Breast epithelium (tissue), 4 donors: ENCODE measurements at regions not wholly inside any gene's neighbourhood (a gene's known extent, or its start where the extent isn't known, plus 50 kb on each side); places are given as distances from the start of the nearest gene placed in this dataset.

ENCODE experiments used
- DNase-seq, 2 donors: peaks; one replicate each; pipeline ENCODE4 v3.0.0-alpha.2; 2019; ENCODE audit warnings: low spot score in 2 of 2
- H3K27ac ChIP-seq, 2 donors: fragments of 200-600 bp; sonication (generic) in 1 of 2; one replicate each; pipeline ENCODE4 v1.5.1; 2016 to 2019; ENCODE audit warnings: mild to moderate bottlenecking in 1 of 2
- H3K27me3 ChIP-seq, 2 donors: fragments of 200-600 bp; sonication (generic) in 1 of 2; one replicate each; pipeline versions ENCODE4 v1.5.1 to v1.6.0; 2017 to 2019; ENCODE audit warnings: control low read depth in 1 of 2, mild to moderate bottlenecking in 1 of 2
- H3K36me3 ChIP-seq: fragments of 200-600 bp; one replicate; pipeline ENCODE4 v1.5.1; 2019
- H3K4me1 ChIP-seq, 2 donors: fragments of 200-600 bp; sonication (generic); one replicate each; pipeline ENCODE4 v1.5.1; 2016 to 2019; ENCODE audit warnings: control low read depth in 1 of 2
- H3K4me3 ChIP-seq, 3 donors: fragments of 200-600 bp; sonication (generic); 1 replicate in 2 of 3; 2 replicates in 1 of 3; pipeline ENCODE4 v1.5.1; 2016 to 2019; ENCODE audit warnings: mild to moderate bottlenecking in 3 of 3, moderate library complexity in 2 of 3
- H3K9me3 ChIP-seq, 2 donors: fragments of 200-600 bp; sonication (generic) in 1 of 2; one replicate each; pipeline ENCODE4 v1.5.1; 2016 to 2019; ENCODE audit warnings: control low read depth in 1 of 2
- POLR2A ChIP-seq: fragments of 450-650 bp; IDR thresholded peaks from one replicate; pipeline ENCODE4 v1.6.1; 2016; ENCODE audit warnings: antibody characterized with exemption, mild to moderate bottlenecking, moderate library complexity
- POLR2AphosphoS5 ChIP-seq, 3 donors: sonication (generic); formaldehyde crosslinking; IDR thresholded peaks; one replicate each; pipeline ENCODE4 v1.6.1; 2017; ENCODE audit warnings: antibody characterized with exemption in 3 of 3
- intact Hi-C: fragments of 100-400 bp; cut with DNase I; formaldehyde crosslinking; loops from one replicate; pipeline ENCODE4 v1.15.1; 2023; ENCODE audit warnings: low total_unique reads
- TF ChIP-seq, protein P1 (sequence below), 3 donors: fragments of 450-650 bp; IDR thresholded peaks; one replicate each; pipeline ENCODE4 v1.5.1; 2016 to 2017; ENCODE audit warnings: antibody characterized with exemption in 3 of 3, mild to moderate bottlenecking in 3 of 3, moderate library complexity in 3 of 3

DNA sequence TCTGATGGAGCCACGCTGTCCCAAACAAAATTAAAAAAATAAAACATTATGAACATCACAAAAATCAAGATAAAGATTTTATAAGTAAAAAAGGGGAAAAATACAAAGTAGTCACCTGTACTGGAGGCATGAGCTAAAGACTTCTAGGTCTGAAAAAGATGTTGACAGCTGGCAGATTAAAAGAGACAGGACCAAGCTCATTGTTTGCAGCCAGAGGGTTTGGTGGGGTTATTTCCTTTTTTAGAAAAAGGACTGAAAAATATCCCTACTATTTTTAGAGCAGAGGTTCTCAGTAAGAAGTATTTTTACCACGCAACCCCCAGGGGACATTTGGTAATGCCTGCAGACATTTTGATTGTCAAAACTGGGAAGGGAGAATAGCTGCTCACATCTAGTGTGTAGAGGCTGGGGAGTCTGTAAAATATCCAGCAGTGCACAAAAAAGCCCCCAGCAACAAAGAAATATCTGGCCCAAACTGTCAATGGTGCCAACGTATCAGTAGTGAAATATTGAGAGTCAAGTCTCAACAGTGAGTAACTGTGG lies 353.4 kb downstream of the TLE1 start:
- DNase-seq = no peak
- no peak overlapping the region for H3K27ac ChIP-seq
- intact Hi-C loops = no loop called here
- TF ChIP-seq, protein P1, sequence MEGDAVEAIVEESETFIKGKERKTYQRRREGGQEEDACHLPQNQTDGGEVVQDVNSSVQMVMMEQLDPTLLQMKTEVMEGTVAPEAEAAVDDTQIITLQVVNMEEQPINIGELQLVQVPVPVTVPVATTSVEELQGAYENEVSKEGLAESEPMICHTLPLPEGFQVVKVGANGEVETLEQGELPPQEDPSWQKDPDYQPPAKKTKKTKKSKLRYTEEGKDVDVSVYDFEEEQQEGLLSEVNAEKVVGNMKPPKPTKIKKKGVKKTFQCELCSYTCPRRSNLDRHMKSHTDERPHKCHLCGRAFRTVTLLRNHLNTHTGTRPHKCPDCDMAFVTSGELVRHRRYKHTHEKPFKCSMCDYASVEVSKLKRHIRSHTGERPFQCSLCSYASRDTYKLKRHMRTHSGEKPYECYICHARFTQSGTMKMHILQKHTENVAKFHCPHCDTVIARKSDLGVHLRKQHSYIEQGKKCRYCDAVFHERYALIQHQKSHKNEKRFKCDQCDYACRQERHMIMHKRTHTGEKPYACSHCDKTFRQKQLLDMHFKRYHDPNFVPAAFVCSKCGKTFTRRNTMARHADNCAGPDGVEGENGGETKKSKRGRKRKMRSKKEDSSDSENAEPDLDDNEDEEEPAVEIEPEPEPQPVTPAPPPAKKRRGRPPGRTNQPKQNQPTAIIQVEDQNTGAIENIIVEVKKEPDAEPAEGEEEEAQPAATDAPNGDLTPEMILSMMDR (IDR thresholded peaks at IDR 0.05) = no peak
- TF ChIP-seq POLR2A (no peak), POLR2AphosphoS5 (IDR thresholded peaks at IDR 0.05) (no peak)
- H3K4me3 ChIP-seq = no peak overlapping the region
- no peaks in the 10 kb centered on the region for H3K4me1 ChIP-seq
- no peaks in the 10 kb centered on the region for H3K36me3 ChIP-seq
- no peaks in the 10 kb centered on the region for H3K27me3 ChIP-seq
- no peaks in the 10 kb centered on the region for H3K9me3 ChIP-seq

DNA sequence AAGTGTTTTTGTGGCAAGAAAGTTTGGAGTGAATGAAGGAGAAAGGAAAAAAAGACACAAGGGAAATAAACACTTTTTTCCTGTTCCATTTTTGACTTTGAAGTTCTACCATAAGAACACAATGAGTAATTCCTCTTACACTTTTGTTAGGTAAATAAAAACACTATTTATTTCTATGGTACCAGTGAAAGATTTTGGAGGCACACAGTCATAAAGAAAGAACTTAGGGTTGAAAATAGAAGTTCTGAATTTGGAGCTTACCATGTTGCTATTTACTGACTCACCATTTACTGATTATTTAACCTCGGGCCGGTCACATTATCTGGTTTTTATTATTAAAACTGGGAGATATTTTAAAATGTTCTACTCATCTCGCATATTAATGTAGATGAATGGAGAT lies 367.8 kb downstream of the TLE1 start:
- peaks cover 11 to 23% of the 10 kb centered on the region in 2 donors for H3K9me3 ChIP-seq
- H3K27ac ChIP-seq = no peak overlapping the region
- no peaks in the 10 kb centered on the region for H3K27me3 ChIP-seq
- H3K36me3 ChIP-seq = no peaks in the 10 kb centered on the region
- no peak overlapping the region for H3K4me3 ChIP-seq
- intact Hi-C loops = no loop called here
- H3K4me1 ChIP-seq = no peaks in the 10 kb centered on the region
- no peak for DNase-seq
- TF ChIP-seq POLR2AphosphoS5 (IDR thresholded peaks at IDR 0.05) (no peak), POLR2A (no peak)
- TF ChIP-seq, protein P1 (IDR thresholded peaks at IDR 0.05) = no peak

DNA sequence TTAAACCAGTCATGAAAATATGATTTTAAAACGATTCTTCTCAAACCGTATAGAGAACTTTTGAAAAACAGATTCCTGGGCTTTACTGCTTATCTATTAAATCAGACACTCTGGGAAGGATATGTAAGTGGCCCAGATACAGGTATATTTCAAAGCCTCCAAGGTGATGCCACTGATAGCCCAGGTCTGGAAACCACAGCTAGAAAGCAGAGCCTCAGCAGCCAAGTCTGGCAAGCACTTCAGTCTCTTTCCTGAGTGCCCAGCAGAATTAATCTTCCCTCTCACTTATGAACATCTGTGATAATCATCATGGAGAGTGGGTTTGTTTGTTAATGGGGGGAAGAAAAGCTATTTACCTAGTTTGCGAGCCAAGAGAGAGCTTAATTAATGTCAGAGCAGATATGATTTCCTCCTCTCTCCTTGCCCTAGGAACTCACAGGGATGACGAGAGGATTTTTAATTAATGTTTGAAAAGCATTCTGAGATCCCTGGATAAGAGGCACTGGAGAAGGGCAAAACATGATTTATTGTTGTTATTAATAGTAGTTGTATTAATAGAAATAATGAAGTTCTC lies 368.4 kb downstream of the TLE1 start:
- no peak overlapping the region for H3K27ac ChIP-seq
- no peaks in the 10 kb centered on the region for H3K4me1 ChIP-seq
- peak in 1 of 3 donors; percentile 26 for TF ChIP-seq POLR2AphosphoS5 (IDR thresholded peaks at IDR 0.05)
- TF ChIP-seq, protein P1 (IDR thresholded peaks at IDR 0.05) = no peak
- no peak for DNase-seq
- intact Hi-C loops = no loop called here
- H3K27me3 ChIP-seq = no peaks in the 10 kb centered on the region
- no peak overlapping the region for H3K4me3 ChIP-seq
- no peaks in the 10 kb centered on the region for H3K36me3 ChIP-seq
- H3K9me3 ChIP-seq = peaks cover 11 to 23% of the 10 kb centered on the region in 2 donors

DNA sequence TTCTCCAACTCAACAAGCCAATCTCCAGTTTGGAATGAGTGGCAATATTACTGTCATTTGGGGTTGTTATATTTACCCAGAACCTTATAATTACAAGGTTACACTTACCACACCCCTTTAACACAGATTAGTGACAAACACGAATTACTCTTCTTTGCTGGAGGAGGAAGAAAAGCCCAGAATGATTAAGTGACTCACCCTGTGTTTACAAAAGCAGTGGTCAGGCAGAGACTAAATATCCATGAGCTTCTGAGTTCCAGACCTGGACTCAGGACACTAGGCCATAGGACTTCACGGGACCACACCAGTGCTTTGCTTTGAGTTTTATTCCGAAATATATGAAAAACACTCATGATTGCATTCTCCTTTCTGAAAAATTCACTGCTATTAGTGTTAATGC lies 370.8 kb downstream of the TLE1 start:
- TF ChIP-seq POLR2AphosphoS5 (IDR thresholded peaks at IDR 0.05) = no peak
- Histone ChIP-seq H3K27ac (no peak overlapping the region), H3K27me3 (no peaks in the 10 kb centered on the region), H3K36me3 (no peaks in the 10 kb centered on the region), H3K9me3 (peaks cover 0 to 7% of the 10 kb centered on the region in 2 donors), H3K4me3 (no peak overlapping the region), H3K4me1 (no peaks in the 10 kb centered on the region)
- intact Hi-C loops = no loop called here
- no peak for DNase-seq

DNA sequence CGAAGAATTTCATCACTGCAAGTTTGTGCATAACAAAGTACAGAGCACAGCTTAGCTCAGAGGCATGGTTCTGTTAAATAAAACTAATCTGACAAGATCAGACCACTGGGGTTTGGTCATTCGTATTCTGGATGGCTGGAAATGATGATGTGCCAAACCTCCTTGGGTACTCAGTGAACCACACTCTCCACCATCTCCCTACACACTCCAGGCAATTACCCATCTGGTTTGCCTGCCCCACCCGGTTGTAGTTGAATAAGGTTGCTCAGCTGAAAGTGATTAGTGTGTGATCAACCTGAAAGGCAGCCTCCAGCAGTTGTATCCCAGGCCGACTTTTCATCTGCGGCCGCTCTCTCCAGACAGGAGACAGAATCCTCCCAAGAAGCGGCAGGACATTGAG lies 371.4 kb downstream of the TLE1 start:
- Histone ChIP-seq H3K9me3 (peaks cover 0 to under 1% of the 10 kb centered on the region in 2 donors), H3K36me3 (no peaks in the 10 kb centered on the region), H3K27me3 (no peaks in the 10 kb centered on the region), H3K4me3 (no peak overlapping the region), H3K4me1 (no peaks in the 10 kb centered on the region), H3K27ac (no peak overlapping the region)
- intact Hi-C loops = no loop called here
- DNase-seq = no peak
- TF ChIP-seq POLR2AphosphoS5 (IDR thresholded peaks at IDR 0.05) (no peak), POLR2A (no peak)
- TF ChIP-seq, protein P1 (IDR thresholded peaks at IDR 0.05) = no peak
